H1 (cell line): ENCODE measurements at regions not wholly inside any gene's neighbourhood (a gene's known extent, or its start where the extent isn't known, plus 50 kb on each side); places are given as distances from the start of the nearest gene placed in this dataset.

Experiments
- CTCF ChIA-PET: fragments of 300-600 bp; sonication (Branson Sonifier 250); formaldehyde crosslinking; loops from one replicate; lab custom pipeline; 2021; ENCODE audit not compliant: partially characterized antibody; lab: Charles Lee
- POLR2A ChIA-PET: fragments of 300-600 bp; sonication (Branson Sonifier 250); formaldehyde crosslinking; loops from one replicate; lab custom pipeline; 2021; ENCODE audit warnings: inconsistent platforms; ENCODE audit not compliant: partially characterized antibody; lab: Charles Lee
- DNase-seq, 2 experiments: peaks; one replicate each; pipeline versions ENCODE4 v3.0.0 to v3.0.0-alpha.2; 2010 to 2022; ENCODE audit warnings: low spot score in 2 of 2, low read depth in 1 of 2, mixed read lengths in 1 of 2
- FAIRE-seq: peaks from 2 replicates; lab custom pipeline; 2011; peaks lifted over from hg19 to GRCh38; lab: Jason Lieb, UNC
- H2AFZ ChIP-seq: 2 replicates; pipeline ENCODE4 v1.8.1; 2012; ENCODE audit warnings: low read length, inconsistent platforms
- H2AK5ac ChIP-seq: 2 replicates; pipeline ENCODE4 v1.6.1; 2013; ENCODE audit warnings: low read depth, low read length
- H2BK120ac ChIP-seq: replicated peaks from 2 replicates; pipeline ENCODE3; 2013; ENCODE audit warnings: low read depth, low read length, inconsistent platforms
- H2BK12ac ChIP-seq: 2 replicates; pipeline ENCODE4 v1.6.1; 2013; ENCODE audit warnings: low read depth, low read length
- H2BK15ac ChIP-seq: 2 replicates; pipeline ENCODE4 v1.6.1; 2013; ENCODE audit warnings: low read length
- H2BK20ac ChIP-seq: 2 replicates; pipeline ENCODE4 v1.6.1; 2013; ENCODE audit warnings: low read length
- H2BK5ac ChIP-seq: 2 replicates; pipeline ENCODE4 v1.6.1; 2013; ENCODE audit warnings: low read depth, low read length
- H3K14ac ChIP-seq: 2 replicates; pipeline ENCODE4 v1.6.1; 2013; ENCODE audit warnings: inconsistent platforms; ENCODE audit not compliant: insufficient read length
- H3K18ac ChIP-seq: 2 replicates; pipeline ENCODE4 v1.6.1; 2013; ENCODE audit warnings: low read length; ENCODE audit errors: extremely low read depth
- H3K23ac ChIP-seq: 2 replicates; pipeline ENCODE4 v1.6.1; 2013; ENCODE audit warnings: inconsistent platforms; ENCODE audit not compliant: insufficient read length
- H3K23me2 ChIP-seq: 2 replicates; pipeline ENCODE4 v1.6.1; 2013; ENCODE audit warnings: low read depth, low read length
- H3K27ac ChIP-seq: 2 replicates; pipeline ENCODE4 v1.6.1; 2011; ENCODE audit warnings: low read depth, low read length, inconsistent platforms
- H3K27me3 ChIP-seq, 4 experiments: replicated peaks in 1 of 4; 1 replicate in 1 of 4; 2 replicates in 3 of 4; pipeline versions ENCODE4 v1.6.1 to v1.8.1; 2011 to 2013; ENCODE audit warnings: low read length in 3 of 4, mild to moderate bottlenecking in 3 of 4, inconsistent platforms in 2 of 4, mixed read lengths in 2 of 4, moderate library complexity in 1 of 4; ENCODE audit not compliant: control insufficient read depth in 3 of 4, insufficient read depth in 3 of 4; ENCODE audit errors: extremely low read depth in 1 of 4
- H3K36me3 ChIP-seq, 4 experiments: 2 replicates each; pipeline versions ENCODE4 v1.6.1 to v1.8.1; 2011 to 2013; ENCODE audit warnings: mild to moderate bottlenecking in 4 of 4, low read length in 3 of 4, moderate library complexity in 2 of 4, control low read depth in 1 of 4, inconsistent platforms in 1 of 4; ENCODE audit not compliant: insufficient read depth in 4 of 4, control insufficient read depth in 2 of 4
- H3K4ac ChIP-seq: replicated peaks from 2 replicates; pipeline ENCODE3; 2013; ENCODE audit warnings: low read length, low read depth, mixed read lengths, inconsistent platforms; ENCODE audit not compliant: insufficient read length
- H3K4me1 ChIP-seq, 4 experiments: replicated peaks in 1 of 4; 1 replicate in 1 of 4; 2 replicates in 3 of 4; pipeline versions ENCODE4 v1.6.1 to v1.8.1; 2011 to 2013; ENCODE audit warnings: low read length in 3 of 4, inconsistent platforms in 2 of 4, mixed read lengths in 1 of 4; ENCODE audit not compliant: insufficient read depth in 4 of 4, control insufficient read depth in 3 of 4
- H3K4me2 ChIP-seq, 2 experiments: 2 replicates each; pipeline versions ENCODE4 v1.6.1 to v1.8.1; 2011 to 2013; ENCODE audit warnings: low read depth in 2 of 2, low read length in 2 of 2, control low read depth in 1 of 2, inconsistent platforms in 1 of 2, mild to moderate bottlenecking in 1 of 2; ENCODE audit not compliant: insufficient read depth in 1 of 2
- H3K4me3 ChIP-seq, 4 experiments: fragments of 200-600, 300-600 bp in 1 of 4; sonication (generic), shearing (Covaris generic), sonication (Bioruptor Twin) in 1 of 4; 2 replicates each; pipeline versions ENCODE4 v1.5.1 to v1.8.1; 2011 to 2016; ENCODE audit warnings: low read length in 4 of 4, low read depth in 3 of 4, control low read depth in 2 of 4, inconsistent platforms in 2 of 4, mild to moderate bottlenecking in 2 of 4, mixed read lengths in 1 of 4, moderate library complexity in 1 of 4; ENCODE audit not compliant: insufficient read depth in 2 of 4; ENCODE audit errors: extremely low read depth in 1 of 4
- H3K56ac ChIP-seq: replicated peaks from 2 replicates; pipeline ENCODE3; 2013; ENCODE audit warnings: low read depth, mild to moderate bottlenecking, mixed read lengths, low read length, inconsistent platforms; ENCODE audit not compliant: insufficient read length
- H3K79me1 ChIP-seq: 2 replicates; pipeline ENCODE4 v1.6.1; 2013; ENCODE audit warnings: low read depth, low read length, control low read depth
- H3K79me2 ChIP-seq, 2 experiments: 2 replicates each; pipeline versions ENCODE4 v1.6.1 to v1.8.1; 2012 to 2013; ENCODE audit warnings: low read length in 2 of 2, mild to moderate bottlenecking in 2 of 2, inconsistent platforms in 1 of 2; ENCODE audit not compliant: insufficient read depth in 2 of 2, control insufficient read depth in 1 of 2
- H3K9ac ChIP-seq, 4 experiments: replicated peaks in 1 of 4; 1 replicate in 1 of 4; 2 replicates in 3 of 4; pipeline versions ENCODE4 v1.6.1 to v1.8.1; 2011 to 2013; ENCODE audit warnings: low read depth in 3 of 4, low read length in 3 of 4, control low read depth in 2 of 4, mild to moderate bottlenecking in 2 of 4, moderate library complexity in 2 of 4, inconsistent platforms in 1 of 4; ENCODE audit errors: extremely low read depth in 1 of 4
- H3K9me3 ChIP-seq, 2 experiments: 2 replicates each; pipeline versions ENCODE4 v1.6.1 to v1.8.1; 2012 to 2013; ENCODE audit warnings: mild to moderate bottlenecking in 2 of 2, moderate library complexity in 2 of 2, control low read depth in 1 of 2, inconsistent platforms in 1 of 2, low read depth in 1 of 2, low read length in 1 of 2, mixed read lengths in 1 of 2; ENCODE audit not compliant: insufficient read depth in 2 of 2
- H4K20me1 ChIP-seq, 2 experiments: replicated peaks in 1 of 2; 2 replicates each; pipeline versions ENCODE3 to v1.8.1; 2011 to 2013; ENCODE audit warnings: inconsistent platforms in 2 of 2, low read length in 2 of 2, mild to moderate bottlenecking in 1 of 2; ENCODE audit not compliant: insufficient read depth in 2 of 2, control insufficient read depth in 1 of 2
- H4K5ac ChIP-seq: 2 replicates; pipeline ENCODE4 v1.6.1; 2013; ENCODE audit warnings: low read length, low read depth, mixed read lengths, inconsistent platforms; ENCODE audit not compliant: insufficient read length
- H4K8ac ChIP-seq: 2 replicates; pipeline ENCODE4 v1.8.0; 2013; ENCODE audit warnings: mild to moderate bottlenecking, moderate library complexity, low read length, inconsistent platforms; ENCODE audit not compliant: insufficient read depth; ENCODE audit errors: extremely low read depth
- H4K91ac ChIP-seq: replicated peaks from 2 replicates; pipeline ENCODE3; 2013; ENCODE audit warnings: low read length, mixed read lengths, inconsistent platforms; ENCODE audit not compliant: insufficient read length
- ATF2 ChIP-seq: IDR thresholded peaks from 2 replicates; pipeline ENCODE4 v1.6.1; 2012; ENCODE audit warnings: low read length, inconsistent platforms
- BRCA1 ChIP-seq: IDR thresholded peaks from 2 replicates; pipeline ENCODE4 v1.6.1; 2012; ENCODE audit warnings: low read depth, low read length, improper control_type of control experiment
- CEBPB ChIP-seq: IDR thresholded peaks from 2 replicates; pipeline ENCODE4 v1.6.1; 2012; ENCODE audit warnings: low read depth, low read length
- CTCF ChIP-seq, 3 experiments: IDR thresholded peaks; 1 replicate in 2 of 3; 2 replicates in 1 of 3; pipeline versions ENCODE4 v1.5.1 to v1.6.1; 2011; ENCODE audit warnings: low read length in 3 of 3, mild to moderate bottlenecking in 3 of 3, inconsistent platforms in 2 of 3, low read depth in 1 of 3, moderate library complexity in 1 of 3; ENCODE audit not compliant: insufficient read depth in 1 of 3; ENCODE audit errors: control extremely low read depth in 1 of 3
- HDAC2 ChIP-seq, 2 experiments: fragments of 300-600 bp in 1 of 2; sonication (generic) in 1 of 2; IDR thresholded peaks; 2 replicates each; pipeline ENCODE4 v1.6.1; 2011 to 2012; ENCODE audit warnings: low read depth in 2 of 2, low read length in 2 of 2, mild to moderate bottlenecking in 2 of 2, moderate library complexity in 2 of 2, borderline replicate concordance in 1 of 2, inconsistent platforms in 1 of 2
- HDAC6 ChIP-seq: IDR thresholded peaks from one replicate; pipeline ENCODE4 v1.7.1; 2012; ENCODE audit warnings: low read depth, mild to moderate bottlenecking, inconsistent platforms, low read length, moderate library complexity
- KDM4A ChIP-seq: IDR thresholded peaks from one replicate; pipeline ENCODE4 v1.7.1; 2012; ENCODE audit warnings: low read depth, mild to moderate bottlenecking, moderate library complexity, low read length, inconsistent platforms; ENCODE audit not compliant: severe bottlenecking
- RBBP5 ChIP-seq: IDR thresholded peaks from 2 replicates; pipeline ENCODE4 v1.7.1; 2012; ENCODE audit warnings: low read depth, mild to moderate bottlenecking, inconsistent platforms, low read length, moderate library complexity, borderline replicate concordance
- WGBS, 2 experiments: shearing (Covaris generic) in 1 of 2; methylation state at CpG; one replicate each; pipeline versions ENCODE4 v1.1.6 to v1.1.7; 2013 to 2015; ENCODE audit warnings: low lambda C conversion rate in 2 of 2, mixed read lengths in 2 of 2, inconsistent platforms in 1 of 2, low coverage in 1 of 2, missing lambda C conversion rate in 1 of 2; ENCODE audit not compliant: insufficient replicate concordance in 2 of 2, insufficient coverage in 1 of 2, insufficient read length in 1 of 2; ENCODE audit errors: extremely low coverage in 1 of 2, missing lambda C conversion rate in 1 of 2; 5-methylcytosine and 5-hydroxymethylcytosine counted together

GRCh38 chr10:110429301-110429700 lies 68.4 kb upstream of the DUSP5 start:
- no peak overlapping the region for H4K91ac ChIP-seq
- no peak overlapping the region for H3K27ac ChIP-seq
- no peak for FAIRE-seq
- H4K5ac ChIP-seq, result no peak overlapping the region
- H2BK120ac ChIP-seq, result no peak overlapping the region
- no peak overlapping the region for H3K56ac ChIP-seq
- H3K14ac ChIP-seq, result no peak overlapping the region
- no peaks in the 10 kb centered on the region for H3K27me3 ChIP-seq
- H2BK20ac ChIP-seq, result no peak overlapping the region
- no peaks in the 10 kb centered on the region for H3K23me2 ChIP-seq
- no peaks in the 10 kb centered on the region for H3K36me3 ChIP-seq
- no peak overlapping the region for H3K4me3 ChIP-seq
- POLR2A ChIA-PET, result no interaction called here
- H3K23ac ChIP-seq, result no peak overlapping the region
- H3K4ac ChIP-seq, result no peak overlapping the region
- peaks cover 0 to 2% (median 0%) of the 10 kb centered on the region in 4 experiments; a peak in 1 of 7 replicates for H3K4me1 ChIP-seq
- no peak overlapping the region for H2BK5ac ChIP-seq
- no peaks in the 10 kb centered on the region for H3K79me1 ChIP-seq
- TF ChIP-seq ATF2 (no peak), BRCA1 (no peak), HDAC2 (IDR thresholded peaks at IDR 0.05; ENCODE audit: borderline replicate concordance in 1 of 2, low read depth in 2 of 2, low read length in 2 of 2) (no peak), RBBP5 (no peak), CTCF (IDR thresholded peaks at IDR 0.05; ENCODE audit: control extremely low read depth in 1 of 3, insufficient read depth in 1 of 3, low read depth in 1 of 3, low read length in 3 of 3) (no peak), KDM4A (no peak), CEBPB (no peak), HDAC6 (no peak)
- TF ChIP-seq, all 59 proteins: peak for 0
- no peak overlapping the region for H2BK15ac ChIP-seq
- no peaks in the 10 kb centered on the region for H3K9me3 ChIP-seq
- H4K20me1 ChIP-seq, result no peaks in the 10 kb centered on the region
- no peak overlapping the region for H2AK5ac ChIP-seq
- CTCF ChIA-PET, result interaction anchor here (1.1 to 1.6 kb wide), 5 partner anchors 14 to 84 kb away, joined by 3 to 5 read pairs (median 4); no protein-coding TSS in a partner anchor
- 81% methylated on average over 2 of the region's 2 CpGs; no CpG with 5 or more reads in 1 of the 2 experiments for WGBS, 2 experiments
- H2BK12ac ChIP-seq, result no peak overlapping the region
- no peak overlapping the region for H2AFZ ChIP-seq
- DNase-seq, result no peak
- no peak overlapping the region for H3K9ac ChIP-seq
- H3K18ac ChIP-seq, result no peak overlapping the region
- 0 out of 2 replicates have a peak overlapping the region, but pooled peaks have one; percentile 7 for H4K8ac ChIP-seq
- H3K79me2 ChIP-seq, result no peaks in the 10 kb centered on the region
- H3K4me2 ChIP-seq, result no peak overlapping the region
